GM10847 (cell line): ENCODE measurements at regions not wholly inside any gene's neighbourhood (a gene's known extent, or its start where the extent isn't known, plus 50 kb on each side); places are given as distances from the start of the nearest gene placed in this dataset.

ENCODE experiments used
- POLR2A ChIP-seq: IDR thresholded peaks from 2 replicates; pipeline ENCODE4 v1.6.1; 2011; ENCODE audit not compliant: insufficient read length; ENCODE audit errors: extremely low read depth

DNA sequence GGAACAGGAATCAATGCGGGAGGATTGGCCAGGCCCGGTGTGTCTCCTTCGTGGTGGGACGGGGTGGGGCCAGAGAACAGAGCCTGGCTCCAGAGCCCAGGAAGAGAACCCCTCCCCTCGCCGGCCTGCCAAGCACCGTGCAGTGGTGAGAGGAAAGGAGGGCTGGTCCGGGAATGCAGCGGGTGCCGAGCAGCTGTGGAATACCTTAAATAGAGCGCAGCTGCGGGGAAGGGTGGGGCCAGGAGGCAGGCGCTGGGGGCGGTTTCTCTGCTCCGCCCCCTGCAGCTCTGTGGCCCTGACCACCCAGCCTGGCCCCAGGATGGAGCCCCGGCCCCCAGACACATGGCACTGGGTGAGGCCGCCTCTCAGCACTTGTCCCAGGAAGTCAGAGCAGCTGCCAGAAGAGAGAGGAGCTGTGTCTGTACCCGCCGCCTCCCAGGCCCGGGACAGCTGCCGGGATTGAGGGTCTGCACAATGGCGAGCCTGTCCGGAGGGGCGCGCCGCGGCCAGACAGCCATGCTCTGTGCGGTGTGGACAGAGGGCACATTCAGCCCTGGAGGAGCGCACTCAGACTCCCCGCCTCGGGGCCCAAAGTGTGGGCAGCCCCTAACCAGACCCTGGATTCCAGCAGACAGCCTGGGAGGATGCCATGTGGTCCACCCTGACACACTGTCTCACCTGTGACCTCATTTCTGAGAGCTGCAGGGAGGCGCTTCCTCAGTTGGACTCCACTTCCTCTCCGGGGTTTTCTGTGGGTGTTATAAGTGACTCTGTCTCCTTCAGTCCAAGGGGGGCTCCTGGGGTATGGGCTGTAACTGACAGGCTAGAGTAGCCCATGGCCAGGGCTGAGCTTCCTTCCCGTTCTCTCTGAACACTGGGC, 268.8 kb downstream of the SEC14L1 start:
- TF ChIP-seq POLR2A, result no peak

DNA sequence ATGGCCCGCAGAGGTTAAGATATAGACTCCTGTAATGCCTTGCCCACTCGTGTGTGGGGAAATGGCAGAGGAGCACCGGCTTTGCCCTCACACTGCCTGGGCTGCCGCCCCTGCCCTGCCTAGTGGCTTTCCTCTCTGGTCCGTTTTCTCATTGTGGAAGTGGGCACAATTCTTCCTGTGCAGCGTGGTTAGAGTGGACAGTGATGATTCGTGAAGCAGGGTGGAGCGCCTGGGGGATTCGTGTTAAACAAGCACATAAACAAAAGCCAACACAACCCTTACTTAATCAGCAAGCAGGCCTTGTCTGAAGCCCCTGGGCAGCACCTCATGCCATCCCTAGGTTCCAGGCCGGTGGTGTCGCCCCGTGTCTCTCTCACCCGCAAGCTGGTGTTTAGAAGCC, 269.7 kb downstream of the SEC14L1 start:
- no peak for TF ChIP-seq POLR2A

DNA sequence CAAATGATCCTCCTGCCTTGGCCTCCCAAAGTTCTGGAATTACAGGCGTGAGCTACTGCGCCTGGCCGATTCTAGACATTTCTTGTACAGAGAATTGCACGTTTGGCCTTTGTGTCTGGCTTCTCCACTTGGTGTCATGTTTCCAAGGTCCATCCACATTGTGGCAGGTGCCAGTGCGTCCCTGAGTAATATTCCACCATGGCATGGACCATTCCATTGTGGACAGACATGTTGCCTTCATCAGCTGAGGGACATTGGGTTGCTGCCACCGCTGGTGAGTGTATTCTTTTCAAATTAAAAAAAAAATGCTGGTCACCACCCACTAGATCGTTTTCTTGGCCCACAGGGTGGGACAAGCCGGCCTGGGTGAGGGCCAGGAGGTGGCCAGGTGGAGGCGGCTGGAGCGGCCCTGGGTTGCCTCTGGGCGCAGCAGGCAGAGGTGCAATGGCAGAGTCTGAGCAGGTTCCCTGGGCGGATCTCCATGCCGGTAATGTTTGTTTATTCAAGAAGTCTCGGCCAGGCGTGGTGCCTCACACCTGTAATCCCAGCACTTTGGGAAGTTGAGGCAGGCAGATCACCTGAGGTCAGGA, 274.1 kb downstream of the SEC14L1 start:
- TF ChIP-seq POLR2A, result no peak

DNA sequence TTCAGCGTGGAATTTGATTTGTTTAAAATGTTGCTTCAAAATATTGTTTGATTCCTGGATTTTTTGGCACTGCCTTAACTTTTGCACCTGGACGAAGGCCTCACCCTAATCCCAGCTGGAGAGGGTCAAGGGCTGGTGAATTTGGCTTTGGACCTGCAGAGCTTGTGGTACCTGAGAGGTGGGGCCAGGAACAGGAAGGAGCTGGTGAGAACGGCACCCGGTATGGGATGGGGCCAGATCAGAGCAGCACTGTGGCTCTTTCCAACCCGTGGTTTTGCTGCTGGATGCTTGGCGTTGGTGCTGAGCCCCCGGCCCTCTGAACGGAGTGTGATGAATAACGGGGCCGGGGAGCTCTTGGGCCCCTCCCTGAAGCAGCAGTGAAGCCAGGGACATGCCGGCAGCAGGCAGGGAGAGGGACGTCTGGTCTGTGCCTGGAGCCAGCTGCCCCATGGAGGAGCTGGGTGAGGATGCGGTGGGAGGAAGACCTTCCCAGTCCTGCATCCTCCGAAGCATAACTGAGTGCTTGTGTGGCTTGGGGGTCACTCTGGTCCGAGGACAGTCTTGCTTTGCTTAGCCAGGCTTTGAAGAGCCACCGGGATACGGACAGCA, 275.4 kb downstream of the SEC14L1 start:
- no peak for TF ChIP-seq POLR2A

DNA sequence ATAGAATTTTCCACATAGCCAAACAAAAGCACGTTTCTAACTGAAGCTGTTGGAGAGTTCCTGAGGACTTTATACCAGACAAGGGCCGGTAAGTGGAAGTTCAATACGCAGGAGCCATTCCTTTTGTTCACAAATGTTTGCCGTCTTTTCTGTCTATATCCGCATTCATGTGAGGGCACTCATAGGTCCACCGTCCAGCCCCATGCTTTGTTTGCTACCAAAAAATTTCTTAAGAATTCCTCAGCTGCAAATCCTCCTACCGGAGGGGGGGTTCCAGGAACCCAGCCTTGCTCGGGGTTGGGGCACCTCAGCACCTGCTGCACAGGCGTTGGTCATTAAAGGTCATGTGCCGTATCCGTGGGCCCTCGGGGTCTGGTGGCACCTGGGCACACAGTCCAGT, 276.8 kb downstream of the SEC14L1 start:
- no peak for TF ChIP-seq POLR2A

DNA sequence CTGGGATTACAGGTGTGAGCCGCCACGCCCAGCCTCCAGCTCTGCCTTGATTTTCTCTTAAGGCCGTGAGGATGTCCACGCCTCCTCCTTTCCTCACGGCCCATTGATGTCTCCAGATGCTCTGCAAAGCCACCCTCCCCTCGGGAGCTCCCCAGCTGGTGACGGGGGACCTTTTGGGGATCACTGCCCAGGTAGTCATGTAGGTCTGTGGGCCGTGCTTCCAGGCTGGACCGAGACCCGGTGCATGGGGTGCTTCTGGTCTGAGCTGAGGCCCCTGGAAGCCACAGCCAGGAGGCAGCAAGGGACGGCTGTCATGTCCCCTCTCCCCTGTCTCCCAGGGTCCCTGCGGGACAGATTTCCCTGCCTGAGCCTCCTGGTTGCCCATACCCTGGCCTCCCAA, 277.8 kb downstream of the SEC14L1 start:
- TF ChIP-seq POLR2A, result no peak

DNA sequence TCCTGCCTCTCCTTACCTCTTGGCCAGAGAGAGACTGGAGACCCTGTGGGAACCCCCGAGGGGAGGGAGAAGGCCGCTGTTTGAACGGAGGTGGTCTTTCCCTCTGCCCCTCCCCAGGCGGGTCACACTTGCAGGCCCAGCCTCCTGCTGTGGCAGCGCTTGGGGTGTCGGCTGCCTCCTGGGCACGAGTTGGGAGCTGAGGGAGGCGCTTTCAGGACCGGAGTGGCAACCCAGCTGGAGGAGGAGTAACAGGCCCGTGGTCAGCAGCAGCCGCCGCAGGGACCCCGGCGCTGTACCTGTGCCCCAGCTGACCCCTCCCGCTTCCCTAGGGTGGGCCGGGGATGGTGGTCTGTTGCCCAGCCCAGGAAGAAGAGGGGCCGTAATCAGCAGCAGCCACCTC, 278.3 kb downstream of the SEC14L1 start:
- no peak for TF ChIP-seq POLR2A

DNA sequence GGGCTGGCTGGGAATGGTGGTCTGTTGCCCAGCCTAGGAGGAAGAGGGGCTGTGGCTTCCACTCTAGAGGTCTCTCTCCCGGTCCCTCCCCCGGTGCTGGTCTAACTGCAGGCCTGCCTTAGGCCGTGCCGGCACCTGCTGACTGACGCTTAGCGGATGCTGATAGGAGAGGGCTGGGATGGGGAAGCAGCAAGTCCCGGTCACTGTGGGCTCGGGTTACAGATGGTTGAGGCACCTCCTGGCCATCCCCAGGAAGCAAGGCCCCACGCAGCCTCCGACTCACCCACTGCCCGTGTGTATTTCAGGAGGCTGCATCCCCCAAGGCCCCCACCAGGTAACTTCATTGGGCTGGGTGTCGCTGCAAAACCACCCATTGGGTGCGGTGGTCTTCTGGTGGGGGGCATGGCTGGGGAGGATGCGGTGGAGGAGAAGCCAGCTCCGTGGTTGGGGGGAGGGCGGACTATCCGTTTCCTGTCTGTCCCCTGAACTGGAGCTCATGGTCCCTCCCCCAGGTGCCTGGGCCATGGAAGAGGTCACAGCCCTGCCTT, 278.9 kb downstream of the SEC14L1 start:
- no peak for TF ChIP-seq POLR2A

DNA sequence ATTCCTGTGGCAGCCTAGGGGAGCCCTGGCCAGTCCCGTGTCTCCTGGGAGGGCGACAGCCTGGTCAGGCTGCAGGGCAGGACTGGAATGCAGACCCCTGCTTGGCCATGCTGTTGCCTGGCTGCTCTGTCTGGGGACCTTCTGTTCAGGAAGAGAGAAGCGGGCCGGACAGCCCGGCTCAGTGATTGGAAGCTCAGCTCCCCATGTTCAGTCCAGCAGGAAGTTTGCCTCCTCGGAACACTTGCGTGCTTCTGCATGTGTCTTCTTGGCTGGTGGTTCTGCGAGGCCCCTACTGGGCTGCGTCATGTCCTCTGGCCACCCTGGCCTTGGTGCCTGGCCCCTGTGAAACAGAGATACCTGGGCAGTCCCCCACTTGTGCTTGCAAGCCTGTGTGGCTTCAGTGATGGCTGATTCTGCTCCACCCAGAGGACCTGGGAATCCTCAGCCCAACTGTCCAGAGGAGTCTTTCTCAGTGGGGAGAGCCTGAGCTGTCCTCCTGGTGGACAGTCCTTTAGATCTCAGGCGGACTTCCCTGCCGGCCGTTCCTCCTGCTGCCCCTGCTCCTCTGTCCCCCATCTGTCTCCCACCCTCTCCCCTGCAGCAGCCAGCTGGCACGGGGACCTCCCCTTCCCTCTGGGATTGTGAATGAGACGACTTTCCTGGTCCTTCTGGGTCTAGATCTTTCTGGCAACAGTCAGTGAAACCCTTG, 279.5 kb downstream of the SEC14L1 start:
- TF ChIP-seq POLR2A, result no peak

DNA sequence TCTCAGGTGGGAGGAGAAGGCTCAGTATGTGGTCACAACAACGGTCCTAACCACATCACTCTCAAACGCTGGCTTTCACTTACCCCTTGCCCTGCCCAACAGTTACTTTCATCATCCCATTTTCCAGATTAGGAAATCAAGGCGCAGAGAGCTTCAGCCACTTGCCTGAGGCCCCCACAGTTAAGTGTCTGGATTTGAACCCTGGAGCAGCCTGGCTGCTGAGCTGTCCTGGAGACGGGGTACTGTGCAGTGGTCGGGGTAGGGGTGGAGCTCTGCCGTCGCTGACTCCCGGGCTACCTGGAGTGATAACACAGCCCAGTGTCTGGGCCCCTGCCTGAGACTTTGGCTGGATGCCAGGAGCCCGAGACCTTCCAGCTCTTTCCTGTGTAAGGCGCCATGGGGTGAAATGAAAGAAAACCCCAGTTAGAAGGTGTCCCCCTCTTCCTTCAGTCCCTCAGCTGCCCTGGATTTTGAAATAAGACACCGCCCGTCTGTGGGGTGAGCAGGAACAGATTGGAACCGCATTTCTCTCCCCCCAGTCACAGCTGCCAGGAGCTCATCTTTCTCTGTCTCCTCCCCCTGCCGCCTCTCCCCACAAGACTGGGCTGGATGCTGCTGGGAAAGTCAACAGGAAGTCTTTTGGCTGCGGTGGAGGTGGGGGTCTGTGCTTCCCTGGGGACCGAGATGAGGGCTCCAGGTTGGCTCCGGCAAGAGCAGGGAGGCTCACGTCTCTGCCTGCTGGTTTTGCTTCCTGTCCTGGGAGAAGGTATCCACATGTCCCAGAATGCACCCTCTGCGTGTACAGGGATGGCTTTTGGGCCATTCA, 280.2 kb downstream of the SEC14L1 start:
- no peak for TF ChIP-seq POLR2A

DNA sequence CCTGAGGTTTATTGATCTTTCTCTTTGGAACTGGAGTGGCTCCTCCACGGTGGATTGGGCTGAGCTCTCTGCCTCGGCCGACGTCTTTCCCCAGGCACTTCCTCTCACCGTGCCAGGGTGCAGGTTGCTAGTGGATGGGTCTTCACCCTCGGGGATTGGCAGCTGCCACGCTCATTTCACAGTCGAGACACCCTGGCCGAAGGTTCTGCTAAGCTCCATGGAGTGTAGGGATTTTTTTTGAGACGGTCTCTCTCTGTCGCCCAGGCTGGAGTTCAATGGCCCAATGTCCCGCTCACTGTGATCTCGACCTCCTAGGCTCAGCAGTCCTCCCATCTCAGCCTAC, 280.8 kb downstream of the SEC14L1 start:
- TF ChIP-seq POLR2A, result no peak

DNA sequence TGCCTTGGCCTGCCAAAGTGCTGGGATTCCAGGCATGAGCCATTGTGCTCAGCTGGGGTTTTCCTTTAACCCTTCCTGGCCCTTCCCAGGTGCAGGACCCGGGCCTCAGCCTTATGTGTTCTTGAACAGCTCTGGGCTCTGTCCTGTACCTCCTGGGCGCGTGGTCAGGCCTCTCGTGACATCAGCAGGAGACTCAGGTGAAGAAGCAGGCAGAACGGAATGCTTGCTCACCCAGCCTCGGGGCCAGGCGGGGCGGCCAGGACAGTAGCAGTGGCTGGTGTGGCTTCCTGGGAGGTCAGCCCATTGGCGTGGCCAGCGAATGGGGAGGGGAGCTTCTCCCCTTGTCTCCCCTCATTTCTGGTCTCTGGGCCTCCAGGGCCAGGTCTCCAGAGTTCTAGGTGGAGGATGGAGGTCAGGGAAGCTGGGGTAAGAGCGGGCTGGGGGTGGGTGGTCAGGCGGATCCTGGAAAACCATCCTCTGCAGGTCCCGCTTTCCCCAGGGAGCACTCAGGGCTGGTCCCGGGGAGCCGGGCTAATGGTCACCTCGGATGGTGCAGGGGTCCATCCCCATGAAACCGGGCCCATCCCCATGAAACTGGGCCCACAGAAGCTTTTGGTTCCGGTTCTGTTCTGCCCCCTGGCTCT, 281.5 kb downstream of the SEC14L1 start:
- TF ChIP-seq POLR2A, result no peak

DNA sequence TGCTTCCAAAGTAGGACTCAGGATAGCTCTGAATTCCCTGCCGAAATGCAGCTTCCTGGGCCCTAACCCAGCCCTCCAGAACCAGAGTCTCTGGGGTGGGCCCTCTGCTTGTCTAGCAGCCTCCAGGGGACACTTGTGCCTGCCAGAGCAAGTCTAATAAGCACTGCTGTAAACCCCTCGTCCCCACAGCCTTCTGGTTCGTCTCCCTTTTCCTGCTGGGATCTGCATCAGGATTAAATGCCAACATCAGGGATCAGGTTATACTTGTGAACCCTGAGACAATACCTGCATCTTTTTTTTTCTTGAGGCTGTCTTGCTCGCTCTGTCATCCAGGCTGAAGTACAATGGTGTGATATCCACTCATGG, 282.0 kb downstream of the SEC14L1 start:
- no peak for TF ChIP-seq POLR2A

DNA sequence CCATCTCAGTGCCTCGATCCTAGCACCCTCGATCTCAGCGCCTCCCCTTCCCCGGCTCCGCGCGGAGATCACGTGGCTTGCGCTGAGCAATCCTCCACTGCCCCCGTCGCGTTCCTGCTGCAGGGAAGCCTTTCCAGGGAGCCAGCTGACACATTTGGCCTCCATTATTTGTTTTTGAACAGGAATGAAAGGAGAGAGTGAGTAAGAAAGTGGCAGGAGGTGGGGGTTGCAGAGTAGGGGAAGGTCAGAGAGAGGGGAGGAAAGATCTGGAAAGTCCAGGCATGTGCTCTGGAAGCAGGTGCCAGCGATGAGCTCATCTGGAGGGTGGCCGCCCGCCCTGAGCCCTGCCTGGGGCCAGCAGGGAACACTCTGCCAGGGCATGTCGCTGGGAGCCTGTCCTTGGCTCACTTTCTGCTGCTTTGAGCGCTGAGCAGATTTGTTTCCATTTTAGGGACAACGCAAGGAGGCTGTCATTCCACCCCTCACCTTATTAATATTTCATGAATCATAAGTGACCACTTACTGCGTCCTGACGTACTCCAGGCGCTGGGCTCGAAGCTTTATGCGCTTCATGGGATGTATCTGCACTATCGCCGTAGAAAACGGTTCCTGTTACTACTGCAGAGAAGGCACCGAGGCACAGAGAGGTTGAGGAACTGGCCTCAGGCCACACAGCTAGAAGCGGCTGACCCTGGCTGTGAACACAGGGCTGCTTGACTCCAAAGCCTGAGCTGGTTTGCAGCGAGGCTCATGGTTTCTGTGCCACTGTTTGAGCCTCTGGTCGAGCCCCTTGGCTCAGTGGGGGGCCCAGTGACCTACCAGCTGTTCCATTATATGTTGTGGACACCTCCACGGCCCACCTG, 283.1 kb downstream of the SEC14L1 start:
- no peak for TF ChIP-seq POLR2A
